ENCODE measurements at regions not wholly inside any gene's neighbourhood (a gene's known extent, or its start where the extent isn't known, plus 50 kb on each side); places are given as distances from the start of the nearest gene placed in this dataset.

DNA sequence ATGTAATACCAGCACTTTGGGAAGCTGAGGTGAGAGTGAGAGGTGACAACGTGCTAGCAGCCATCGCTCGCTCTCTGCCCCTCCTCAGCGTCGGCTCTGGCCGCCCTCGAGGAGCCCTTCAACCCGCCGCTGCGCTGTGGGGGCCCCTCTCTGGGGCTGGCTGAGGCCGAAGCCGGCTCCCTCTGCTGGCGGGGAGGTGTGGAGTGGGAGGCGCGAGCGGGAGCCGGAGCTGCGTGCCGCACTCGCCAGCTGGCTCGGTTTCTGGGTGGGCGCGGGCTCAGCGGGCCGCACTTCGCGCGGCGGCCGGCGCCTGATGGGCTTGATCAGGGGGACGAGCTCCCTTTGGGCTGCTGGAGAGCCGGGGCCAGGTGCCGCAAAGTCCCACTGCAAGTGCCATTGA, 98.9 kb upstream of the UBASH3B start:
- H3K9ac ChIP-seq = no peak overlapping the region
- H3K27me3 ChIP-seq = no peaks in the 10 kb centered on the region
- H3K4me3 ChIP-seq = no peak overlapping the region
- no peaks in the 10 kb centered on the region for H3K4me1 ChIP-seq
- H3K9me3 ChIP-seq (replicated peaks in 1 of 11) = peaks cover 9 to 23% (median 12%) of the 10 kb centered on the region in 11 experiments; a peak in 20 of 22 replicates
- TF ChIP-seq Cebpa-rat (IDR thresholded peaks at IDR 0.05) = no peak
- H3K27ac ChIP-seq = no peak overlapping the region
- no peaks in the 10 kb centered on the region for H3K36me3 ChIP-seq
- no peaks in the 10 kb centered on the region for H4K20me1 ChIP-seq
- no peak overlapping the region for H3K4me2 ChIP-seq

DNA sequence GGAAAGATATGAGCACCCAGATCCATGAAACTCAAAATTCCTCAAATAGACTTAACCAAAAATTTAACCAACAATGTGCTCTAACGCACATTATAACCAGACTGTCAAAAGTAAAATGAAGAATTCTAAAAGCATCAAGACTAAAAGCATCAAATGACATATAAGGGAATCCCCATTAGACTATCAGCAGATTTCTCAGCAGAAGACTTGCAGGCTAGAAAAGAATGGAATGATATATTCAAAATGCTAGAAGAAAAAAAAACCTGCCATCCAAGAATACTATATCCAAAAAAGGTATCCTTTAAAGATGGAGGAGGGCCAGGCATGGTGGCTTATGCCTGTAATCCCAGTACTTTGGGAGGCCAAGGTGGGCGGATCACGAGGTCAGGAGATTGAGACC, 117.5 kb upstream of the UBASH3B start:
- Histone ChIP-seq H3K4me1 (peaks cover 0 to 14% (median 0%) of the 10 kb centered on the region in 10 experiments; a peak in 4 of 20 replicates), H3K27ac (no peak overlapping the region), H3K4me2 (no peak overlapping the region), H3K27me3 (no peaks in the 10 kb centered on the region), H3K9ac (no peak overlapping the region), H3K4me3 (no peak overlapping the region), H3K36me3 (no peaks in the 10 kb centered on the region), H3K9me3 (replicated peaks in 1 of 11) (peaks cover 44 to 67% (median 55%) of the 10 kb centered on the region in 11 experiments), H4K20me1 (no peaks in the 10 kb centered on the region)
- no peak for TF ChIP-seq Cebpa-rat (IDR thresholded peaks at IDR 0.05)

DNA sequence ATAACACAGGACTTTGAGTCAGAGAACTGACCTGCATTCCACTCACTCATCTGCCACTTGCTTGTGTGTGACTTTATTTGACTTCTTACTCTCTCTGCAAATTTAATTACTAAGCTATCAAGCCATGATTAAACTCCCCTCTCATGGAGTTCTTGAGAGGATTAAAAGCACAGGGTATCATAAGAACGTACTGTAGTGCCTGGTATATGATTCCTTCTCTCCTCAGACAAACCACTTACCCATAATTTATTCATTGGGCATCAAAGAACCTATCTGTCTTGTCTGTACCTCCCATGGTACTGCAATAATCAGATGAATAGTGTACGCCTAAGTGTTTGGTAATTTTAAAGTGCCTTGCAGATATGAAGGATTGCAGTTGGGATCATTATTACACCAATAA, 130.6 kb upstream of the UBASH3B start:
- Histone ChIP-seq H3K4me1 (peaks cover 4 to 16% (median 11%) of the 10 kb centered on the region in 10 experiments; a peak in 18 of 20 replicates), H3K9ac (no peak overlapping the region), H3K27ac (no peak overlapping the region), H3K27me3 (no peaks in the 10 kb centered on the region), H3K9me3 (replicated peaks in 1 of 11) (peaks cover 0 to 5% (median 0%) of the 10 kb centered on the region in 11 experiments; a peak in 2 of 22 replicates), H3K36me3 (no peaks in the 10 kb centered on the region), H4K20me1 (no peaks in the 10 kb centered on the region), H3K4me3 (no peak overlapping the region), H3K4me2 (peak overlapping the region in 4 of 11 experiments; percentile 25 to 67 (median 34); a peak in 3 of 22 replicates)
- no peak for TF ChIP-seq Cebpa-rat (IDR thresholded peaks at IDR 0.05)

DNA sequence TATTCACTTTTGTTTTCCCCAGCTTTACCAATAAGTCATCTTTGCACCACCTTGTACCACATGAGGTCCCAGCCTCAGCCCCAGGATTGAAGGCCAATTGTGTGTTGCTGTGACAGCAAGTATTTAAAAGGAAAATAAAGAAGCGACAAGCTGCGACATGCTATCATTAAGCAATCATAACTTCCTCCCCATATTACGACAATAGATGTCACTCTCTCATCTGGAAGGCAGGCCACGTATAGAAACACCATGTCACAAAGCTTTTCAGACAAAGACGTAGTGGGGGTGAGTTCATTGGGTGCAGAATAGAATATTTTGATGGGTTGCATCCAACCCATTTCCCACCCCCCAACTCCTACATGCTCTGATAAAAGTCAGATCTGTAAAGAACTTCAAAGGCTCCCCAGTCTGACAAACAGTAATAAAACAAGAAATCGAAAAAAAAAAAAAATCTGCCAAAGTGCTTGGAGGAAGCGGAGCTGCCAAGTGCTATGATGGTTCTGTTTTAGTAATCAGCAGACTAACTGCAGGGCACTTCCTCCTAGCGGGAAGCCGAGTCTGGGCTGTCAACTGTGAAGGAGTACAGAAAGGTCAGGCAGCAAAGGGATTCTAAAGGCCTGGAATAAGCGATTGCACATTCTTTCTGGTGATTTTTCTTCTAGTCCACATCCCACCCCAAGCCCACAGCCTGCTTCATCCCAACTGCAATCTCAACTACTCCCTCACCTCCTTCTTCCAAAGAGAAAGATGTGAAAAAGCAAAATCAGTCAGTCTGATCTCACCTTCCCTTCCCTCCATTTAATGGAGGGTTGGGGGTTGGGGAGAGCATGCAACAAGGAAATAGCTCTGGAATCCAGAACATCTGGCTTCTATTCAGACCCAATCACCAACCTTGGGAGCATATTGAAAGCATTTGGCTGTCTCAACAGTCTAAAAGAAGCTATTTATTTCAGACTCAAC, 131.4 kb upstream of the UBASH3B start:
- H3K27ac ChIP-seq = no peak overlapping the region
- no peaks in the 10 kb centered on the region for H3K27me3 ChIP-seq
- no peak overlapping the region for H3K9ac ChIP-seq
- no peaks in the 10 kb centered on the region for H3K36me3 ChIP-seq
- H3K4me3 ChIP-seq = no peak overlapping the region
- TF ChIP-seq Cebpa-rat (IDR thresholded peaks at IDR 0.05) = no peak
- H3K9me3 ChIP-seq (replicated peaks in 1 of 11) = peaks cover 0 to 5% (median 0%) of the 10 kb centered on the region in 11 experiments; a peak in 2 of 22 replicates
- H3K4me2 ChIP-seq = peak overlapping the region in 10 of 11 experiments; percentile 15 to 67 (median 32); a peak in 19 of 22 replicates
- no peaks in the 10 kb centered on the region for H4K20me1 ChIP-seq
- peaks cover 4 to 16% (median 11%) of the 10 kb centered on the region in 10 experiments; a peak in 18 of 20 replicates for H3K4me1 ChIP-seq

DNA sequence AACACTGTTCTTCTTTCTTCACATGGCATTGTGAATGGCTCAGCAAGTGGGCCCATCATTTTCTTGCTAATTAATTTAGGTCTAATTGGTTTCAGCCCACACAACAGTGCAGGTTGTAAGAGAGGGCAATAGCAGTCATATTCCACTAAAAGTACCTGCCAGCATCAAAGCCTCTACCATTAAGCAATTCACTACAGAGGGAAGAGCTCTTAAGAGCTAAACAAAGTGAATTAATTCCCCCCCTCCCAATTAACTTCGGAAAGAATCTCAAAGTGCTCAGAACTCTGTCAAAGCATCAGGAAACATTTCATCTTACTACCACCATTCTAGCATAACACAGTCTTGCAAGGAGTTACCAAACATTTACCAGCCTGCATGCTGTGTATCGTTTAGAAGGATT, 133.9 kb upstream of the UBASH3B start:
- H4K20me1 ChIP-seq = no peaks in the 10 kb centered on the region
- H3K4me1 ChIP-seq = peaks cover 4 to 16% (median 11%) of the 10 kb centered on the region in 10 experiments; a peak in 18 of 20 replicates
- TF ChIP-seq Cebpa-rat (IDR thresholded peaks at IDR 0.05) = no peak
- H3K9me3 ChIP-seq (replicated peaks in 1 of 11) = no peaks in the 10 kb centered on the region
- H3K9ac ChIP-seq = no peak overlapping the region
- no peak overlapping the region for H3K4me3 ChIP-seq
- H3K27ac ChIP-seq = no peak overlapping the region
- H3K36me3 ChIP-seq = no peaks in the 10 kb centered on the region
- no peak overlapping the region for H3K4me2 ChIP-seq
- no peaks in the 10 kb centered on the region for H3K27me3 ChIP-seq

DNA sequence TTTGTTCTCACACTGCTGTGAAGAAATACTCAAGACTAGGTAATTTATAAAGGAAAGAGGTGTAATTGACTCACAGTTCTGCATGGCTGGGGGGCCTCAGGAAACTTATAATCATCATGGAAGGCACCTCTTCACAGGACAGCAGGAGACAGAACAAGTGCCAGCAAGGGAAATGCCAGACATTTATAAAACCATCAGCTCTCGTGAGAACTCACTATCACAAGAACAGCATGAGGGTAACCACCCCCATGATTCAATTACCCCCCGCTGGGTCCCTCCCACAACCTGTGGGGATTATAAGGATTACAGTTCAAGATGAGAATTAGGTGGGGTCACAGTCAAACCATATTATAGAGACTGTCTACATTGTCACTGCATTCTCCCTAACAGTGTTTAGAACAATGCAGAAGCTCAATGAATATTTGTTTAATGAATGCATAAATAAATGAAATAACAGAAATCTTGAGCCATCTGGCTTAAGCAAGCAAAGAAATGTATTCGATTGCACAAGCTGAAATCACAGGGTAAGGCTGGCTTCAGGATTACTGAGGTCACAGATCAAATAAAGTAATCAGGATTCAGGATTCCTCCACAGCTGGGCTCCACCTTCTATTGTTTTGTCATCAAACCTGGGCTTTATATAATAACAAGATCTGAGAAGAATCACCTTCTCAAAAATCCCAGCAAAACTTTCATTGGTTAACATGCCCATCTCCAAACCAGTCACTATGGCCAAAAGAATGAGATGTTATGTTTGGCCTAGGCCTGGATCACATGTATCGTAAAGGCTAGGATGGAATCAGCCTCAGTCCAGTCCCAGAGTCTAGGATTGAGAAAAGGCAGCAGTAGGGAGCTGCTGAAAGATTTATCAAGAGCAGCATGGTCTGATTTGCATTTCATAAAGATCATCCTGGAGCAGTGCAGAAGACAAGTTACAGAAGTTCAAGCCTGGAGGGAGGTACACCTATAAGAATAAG, 137.8 kb upstream of the UBASH3B start:
- Histone ChIP-seq H3K27me3 (no peaks in the 10 kb centered on the region), H3K9me3 (replicated peaks in 1 of 11) (no peaks in the 10 kb centered on the region), H3K9ac (no peak overlapping the region), H3K4me3 (no peak overlapping the region), H3K4me1 (peaks cover 0 to 6% (median 4%) of the 10 kb centered on the region in 10 experiments; a peak in 8 of 20 replicates), H3K27ac (no peak overlapping the region), H3K4me2 (no peak overlapping the region), H4K20me1 (no peaks in the 10 kb centered on the region), H3K36me3 (no peaks in the 10 kb centered on the region)
- TF ChIP-seq Cebpa-rat (IDR thresholded peaks at IDR 0.05) = no peak

DNA sequence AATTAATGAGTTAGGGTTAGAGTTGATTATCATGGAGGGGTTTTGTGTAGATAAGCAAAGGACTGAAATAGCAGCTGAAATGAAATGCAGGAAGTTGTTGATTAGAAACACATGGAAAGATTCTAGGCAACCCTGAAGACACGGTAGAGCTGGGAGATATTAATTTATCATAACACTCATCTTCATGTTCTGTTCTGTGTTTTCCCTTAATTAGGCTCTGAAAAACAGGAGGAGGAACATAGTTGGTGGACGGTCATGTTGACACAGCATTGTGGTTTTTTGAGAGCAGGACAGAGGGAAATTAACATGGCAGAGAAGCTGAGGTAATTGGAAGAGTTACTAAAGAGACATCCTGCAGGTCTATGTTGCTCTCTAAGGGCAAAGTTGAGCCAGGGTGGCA, 138.8 kb upstream of the UBASH3B start:
- Histone ChIP-seq H4K20me1 (no peaks in the 10 kb centered on the region), H3K27ac (no peak overlapping the region), H3K4me2 (no peak overlapping the region), H3K27me3 (no peaks in the 10 kb centered on the region), H3K9ac (no peak overlapping the region), H3K9me3 (replicated peaks in 1 of 11) (no peaks in the 10 kb centered on the region), H3K4me1 (peaks cover 0 to 6% (median 4%) of the 10 kb centered on the region in 10 experiments; a peak in 8 of 20 replicates), H3K36me3 (no peaks in the 10 kb centered on the region), H3K4me3 (no peak overlapping the region)
- TF ChIP-seq Cebpa-rat (IDR thresholded peaks at IDR 0.05) = no peak

DNA sequence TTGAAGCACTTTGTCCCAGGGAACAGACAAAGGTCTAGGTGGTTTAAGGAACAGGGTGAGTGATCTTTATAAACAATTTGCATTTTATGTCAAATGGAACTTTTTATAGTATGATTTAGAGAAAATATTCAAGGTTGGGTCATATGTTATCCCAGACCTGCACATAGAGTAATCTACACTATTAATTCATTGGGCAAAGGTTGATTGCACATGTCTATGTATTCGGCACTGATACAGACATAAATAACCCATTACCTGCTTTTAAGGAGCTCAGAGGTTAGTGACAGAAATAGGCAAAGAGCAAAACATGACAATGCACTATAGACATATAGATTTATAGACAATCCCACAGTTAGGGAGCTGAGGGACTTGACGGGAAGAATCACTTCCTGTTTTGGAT, 141.5 kb upstream of the UBASH3B start:
- TF ChIP-seq Cebpa-rat (IDR thresholded peaks at IDR 0.05) = no peak
- no peaks in the 10 kb centered on the region for H3K36me3 ChIP-seq
- H3K9ac ChIP-seq = no peak overlapping the region
- no peak overlapping the region for H3K27ac ChIP-seq
- no peak overlapping the region for H3K4me2 ChIP-seq
- H3K4me1 ChIP-seq = peaks cover 0 to 13% (median 4%) of the 10 kb centered on the region in 10 experiments; a peak in 8 of 20 replicates
- no peaks in the 10 kb centered on the region for H3K27me3 ChIP-seq
- H3K9me3 ChIP-seq (replicated peaks in 1 of 11) = no peaks in the 10 kb centered on the region
- H4K20me1 ChIP-seq = no peaks in the 10 kb centered on the region
- H3K4me3 ChIP-seq = no peak overlapping the region

DNA sequence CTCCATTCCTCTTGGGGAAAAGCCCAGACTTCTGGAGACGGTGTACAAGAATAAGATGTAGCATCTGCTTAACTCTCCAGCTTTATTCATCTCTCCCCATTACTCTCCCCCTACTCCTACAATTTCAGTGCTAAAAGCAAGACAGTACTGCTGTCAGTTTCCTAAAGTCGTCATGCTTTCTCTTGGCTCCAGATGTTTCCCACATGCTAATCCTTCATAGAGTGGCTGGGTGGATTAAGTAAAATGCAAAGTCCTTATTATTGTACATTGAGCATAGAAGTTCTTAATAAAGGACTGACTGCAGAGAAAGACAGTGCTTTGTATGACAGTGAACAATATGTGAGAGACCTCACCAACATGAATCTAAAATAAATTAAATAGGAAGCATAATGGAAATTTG, 142.2 kb upstream of the UBASH3B start:
- Histone ChIP-seq H3K4me1 (peaks cover 0 to 13% (median 4%) of the 10 kb centered on the region in 10 experiments; a peak in 8 of 20 replicates), H3K4me3 (no peak overlapping the region), H3K4me2 (no peak overlapping the region), H4K20me1 (no peaks in the 10 kb centered on the region), H3K27me3 (no peaks in the 10 kb centered on the region), H3K9me3 (replicated peaks in 1 of 11) (no peaks in the 10 kb centered on the region), H3K27ac (no peak overlapping the region), H3K9ac (no peak overlapping the region), H3K36me3 (no peaks in the 10 kb centered on the region)
- TF ChIP-seq Cebpa-rat (IDR thresholded peaks at IDR 0.05) = no peak
